Skin of body (tissue), 1 donor: ENCODE measurements at regions not wholly inside any gene's neighbourhood (a gene's known extent, or its start where the extent isn't known, plus 50 kb on each side); places are given as distances from the start of the nearest gene placed in this dataset.

Experiments
- DNase-seq: peaks from one replicate; lab custom pipeline; 2025; lab: John Stamatoyannopoulos, UW

GRCh38 chr18:79626905-79627749, 52.5 kb upstream of the CTDP1 start:
- DNase-seq = no peak

GRCh38 chr18:79627750-79628294, 51.8 kb upstream of the CTDP1 start:
- no peak for DNase-seq

DNA sequence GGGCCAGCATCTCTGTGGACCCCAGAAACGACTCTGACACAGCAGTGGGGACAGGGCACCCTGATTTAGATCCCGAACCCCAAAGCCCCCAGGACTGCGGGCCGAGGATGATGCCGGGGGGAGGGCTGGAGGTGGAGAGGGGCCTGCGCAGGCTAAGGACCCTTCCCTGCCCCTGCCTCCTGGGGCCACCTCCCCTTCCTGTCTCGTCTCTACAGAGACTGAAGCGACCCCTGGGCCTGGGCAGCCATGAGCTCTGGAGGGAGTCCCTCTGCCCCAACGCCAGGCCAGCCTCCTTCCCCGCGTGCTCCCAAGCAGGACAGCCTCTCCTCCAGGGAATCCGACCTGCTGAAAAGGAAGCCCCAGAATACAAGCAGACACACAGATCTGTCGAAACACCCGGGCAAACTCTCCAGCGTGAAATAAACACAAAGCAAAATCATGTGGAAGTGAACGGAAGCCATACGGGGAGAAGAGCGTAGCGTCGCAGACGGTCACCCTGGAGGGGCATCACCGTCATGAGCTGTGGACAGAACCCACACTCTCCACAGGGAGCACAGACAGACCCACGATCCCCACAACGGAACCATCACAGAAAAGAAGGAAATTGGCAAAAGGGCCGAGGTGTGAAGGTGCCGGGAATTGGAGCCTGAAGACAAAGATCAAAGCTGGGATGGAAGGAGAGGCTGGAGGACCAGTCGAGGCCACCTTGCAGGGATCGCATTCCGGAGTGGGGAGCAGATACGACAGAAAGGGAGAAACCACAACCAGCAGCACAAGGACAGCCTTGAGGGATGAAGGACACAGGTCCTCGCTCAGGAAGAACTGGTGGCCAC, 51.0 kb upstream of the CTDP1 start:
- DNase-seq = no peak

- DNase-seq = no peak
These were observed 50.4 kb upstream of the CTDP1 start for GRCh38 chr18:79629249-79629558.

DNA sequence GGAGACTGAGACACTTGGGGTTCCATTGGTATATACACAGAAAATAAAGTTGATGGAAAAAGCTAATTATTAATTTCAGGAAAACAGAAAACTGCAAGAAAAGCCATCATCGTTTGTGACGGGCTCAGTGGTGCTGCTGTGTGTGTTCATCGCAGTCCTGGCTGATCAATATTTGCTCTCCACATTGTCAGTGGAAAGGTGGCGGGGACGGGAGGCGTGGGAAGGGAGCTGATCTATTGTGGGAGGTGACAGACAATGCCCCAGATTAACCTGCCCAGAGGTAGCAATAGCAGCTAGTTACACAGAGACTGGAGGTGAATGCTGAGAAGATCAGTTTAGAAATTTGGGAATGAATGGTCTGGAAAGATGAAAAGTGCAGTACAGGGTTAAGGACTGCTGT, 50.0 kb upstream of the CTDP1 start:
- DNase-seq = no peak
